B cell (primary cell): ENCODE measurements at regions not wholly inside any gene's neighbourhood (a gene's known extent, or its start where the extent isn't known, plus 50 kb on each side); places are given as distances from the start of the nearest gene placed in this dataset.

ENCODE experiments used
- ATAC-seq: fragments of 200-7000 bp; cut with Tn5 transposase; one replicate; pipeline ENCODE4 v1.10.0; 2021; ENCODE audit warnings: low read depth, mild to moderate bottlenecking, moderate number of reproducible peaks, moderate library complexity
- CTCF ChIA-PET: fragments of 350-600 bp; sonication (Branson Sonifier 250); formaldehyde crosslinking; loops from one replicate; lab custom pipeline; 2021; ENCODE audit warnings: antibody characterized with exemption, inconsistent platforms; lab: Charles Lee
- POLR2A ChIA-PET: fragments of 350-600 bp; sonication (Branson Sonifier 250); formaldehyde crosslinking; loops from one replicate; lab custom pipeline; 2021; ENCODE audit warnings: antibody characterized with exemption; lab: Charles Lee
- DNase-seq: peaks from one replicate; pipeline ENCODE4 v3.0.0; 2013
- H2AFZ ChIP-seq: 2 replicates; pipeline ENCODE4 v1.6.1; 2012; ENCODE audit warnings: mild to moderate bottlenecking, low read depth, low read length; ENCODE audit not compliant: insufficient read depth, poor library complexity, severe bottlenecking
- H3K27ac ChIP-seq, 2 donors: 1 replicate in 1 of 2; 2 replicates in 1 of 2; pipeline ENCODE4 v1.5.1; 2012 to 2013; ENCODE audit warnings: low read length in 2 of 2, mild to moderate bottlenecking in 2 of 2, moderate library complexity in 1 of 2
- H3K27me3 ChIP-seq, 4 experiments: fragments of 200-600 bp in 1 of 4; sonication (generic) in 1 of 4; replicated peaks in 1 of 4; 1 replicate in 2 of 4; 2 replicates in 2 of 4; pipeline versions ENCODE4 v1.6.1 to v1.7.0; 2013 to 2016; ENCODE audit warnings: low read length in 3 of 4, mild to moderate bottlenecking in 2 of 4, mixed read lengths in 1 of 4, moderate library complexity in 1 of 4; ENCODE audit not compliant: insufficient read depth in 4 of 4, control insufficient read depth in 3 of 4; ENCODE audit errors: control extremely low read depth in 1 of 4
- H3K36me3 ChIP-seq, 2 experiments: replicated peaks in 1 of 2; 1 replicate in 1 of 2; 2 replicates in 1 of 2; pipeline versions ENCODE4 v1.6.1 to v1.7.1; 2013; ENCODE audit warnings: low read length in 1 of 2; ENCODE audit not compliant: insufficient read depth in 2 of 2, control insufficient read depth in 1 of 2; ENCODE audit errors: control extremely low read depth in 1 of 2, extremely low read depth in 1 of 2
- H3K4me1 ChIP-seq, 2 donors: fragments of 200-600 bp in 1 of 2; sonication (generic) in 1 of 2; 1 replicate in 1 of 2; 2 replicates in 1 of 2; pipeline versions ENCODE4 v1.5.1 to v1.6.1; 2013 to 2017; ENCODE audit warnings: low read length in 2 of 2; ENCODE audit not compliant: control insufficient read depth in 2 of 2, insufficient read depth in 2 of 2
- H3K4me2 ChIP-seq: replicated peaks from 2 replicates; pipeline ENCODE3; 2012; ENCODE audit warnings: mild to moderate bottlenecking, low read depth, low read length; ENCODE audit not compliant: poor library complexity, severe bottlenecking
- H3K4me3 ChIP-seq, 5 experiments: fragments of 200-600 bp in 1 of 5; sonication (generic) in 1 of 5; 1 replicate in 3 of 5; 2 replicates in 2 of 5; pipeline versions ENCODE4 v1.5.1 to v1.7.0; 2011 to 2016; ENCODE audit warnings: low read length in 4 of 5, mild to moderate bottlenecking in 4 of 5, low read depth in 2 of 5, control low read depth in 1 of 5, moderate library complexity in 1 of 5; ENCODE audit not compliant: insufficient read depth in 1 of 5; ENCODE audit errors: control extremely low read depth in 1 of 5, extremely low read depth in 1 of 5
- H3K79me2 ChIP-seq: fragments of 200-600 bp; sonication (generic); one replicate; pipeline ENCODE4 v1.6.0; 2016; ENCODE audit warnings: low read length; ENCODE audit not compliant: control insufficient read depth, insufficient read depth
- H3K9ac ChIP-seq: fragments of 200-600 bp; sonication (generic); 2 replicates; pipeline ENCODE4 v1.6.1; 2017; ENCODE audit warnings: mild to moderate bottlenecking, low read length, moderate library complexity
- H3K9me3 ChIP-seq, 3 donors: one replicate each; pipeline versions ENCODE4 v1.6.1 to v1.7.1; 2013; ENCODE audit warnings: low read length in 2 of 3; ENCODE audit not compliant: control insufficient read depth in 2 of 3, insufficient read depth in 1 of 3; ENCODE audit errors: control extremely low read depth in 1 of 3
- H4K20me1 ChIP-seq: 2 replicates; pipeline ENCODE4 v1.6.0; 2012; ENCODE audit warnings: mild to moderate bottlenecking, low read length; ENCODE audit not compliant: insufficient read depth, control insufficient read depth, poor library complexity, severe bottlenecking
- H3K27ac Mint-ChIP-seq: one replicate; pipeline ENCODE4 v1.8.0; 2021; ENCODE audit warnings: mixed read lengths
- H3K27me3 Mint-ChIP-seq: one replicate; pipeline ENCODE4 v1.8.0; 2021; ENCODE audit warnings: mixed read lengths
- H3K4me1 Mint-ChIP-seq: one replicate; pipeline ENCODE4 v1.8.0; 2021; ENCODE audit warnings: mixed read lengths
- H3K4me3 Mint-ChIP-seq: one replicate; pipeline ENCODE4 v1.8.0; 2021; ENCODE audit warnings: mixed read lengths
- H3K9me3 Mint-ChIP-seq: one replicate; pipeline ENCODE4 v1.8.0; 2022; ENCODE audit warnings: mixed read lengths; ENCODE audit not compliant: insufficient read depth
- EZH2 ChIP-seq: IDR thresholded peaks from 2 replicates; pipeline ENCODE4 v1.6.1; 2012; ENCODE audit warnings: borderline replicate concordance, low read depth, mild to moderate bottlenecking, moderate library complexity, low read length; ENCODE audit not compliant: insufficient read depth, poor library complexity, severe bottlenecking
- WGBS: methylation state at CpG from one replicate; pipeline ENCODE4 v1.1.5; 2013; ENCODE audit warnings: missing lambda C conversion rate; ENCODE audit not compliant: insufficient coverage; 5-methylcytosine and 5-hydroxymethylcytosine counted together
- intact Hi-C: fragments of 100-400 bp; cut with micrococcal nuclease; formaldehyde crosslinking; loops from one replicate; pipeline ENCODE4 v1.10.0; 2022
- TF ChIP-seq, protein P1 (sequence below): fragments of 200-600 bp; IDR thresholded peaks from one replicate; pipeline ENCODE4 v1.8.0; 2022; ENCODE audit warnings: antibody characterized with exemption, mild to moderate bottlenecking

DNA sequence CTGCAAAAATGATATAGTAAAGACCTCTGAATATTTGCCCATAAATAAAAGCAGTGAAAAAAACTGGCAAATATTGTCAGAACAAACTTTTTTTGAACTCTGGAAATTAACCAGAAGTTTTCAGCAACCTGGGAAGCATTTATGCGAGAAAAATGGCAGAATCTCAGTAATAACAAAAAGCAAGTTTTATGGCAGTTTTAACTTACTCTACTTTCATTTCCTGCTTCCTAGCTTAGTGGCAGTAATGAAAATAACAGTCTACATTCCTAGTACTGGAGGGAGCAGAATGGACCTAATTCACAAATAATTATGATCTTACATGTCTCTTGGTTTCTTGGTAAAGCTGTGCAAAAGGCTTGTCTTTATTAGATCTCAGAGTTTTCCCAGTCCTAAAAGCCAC lies 460.1 kb downstream of the NAF1 start:
- intact Hi-C loops, result no loop called here
- Mint-ChIP-seq H3K4me1 (no peaks in the 10 kb centered on the region), H3K4me3 (no peak overlapping the region), H3K27ac (no peak overlapping the region), H3K27me3 (no peaks in the 10 kb centered on the region), H3K9me3 (no peaks in the 10 kb centered on the region)
- Histone ChIP-seq H3K9me3 (no peaks in the 10 kb centered on the region), H3K4me2 (no peak overlapping the region), H3K4me3 (no peak overlapping the region), H3K36me3 (no peaks in the 10 kb centered on the region), H3K27ac (no peak overlapping the region), H2AFZ (no peak overlapping the region), H3K27me3 (no peaks in the 10 kb centered on the region), H3K79me2 (no peaks in the 10 kb centered on the region), H4K20me1 (no peaks in the 10 kb centered on the region), H3K9ac (no peak overlapping the region), H3K4me1 (no peaks in the 10 kb centered on the region)
- ChIA-PET POLR2A (no interaction called here), CTCF (no interaction called here)
- no CpG with 5 or more reads among the region's 1 CpG for WGBS
- DNase-seq (no peak), ATAC-seq (no peak)
- TF ChIP-seq, protein P1, sequence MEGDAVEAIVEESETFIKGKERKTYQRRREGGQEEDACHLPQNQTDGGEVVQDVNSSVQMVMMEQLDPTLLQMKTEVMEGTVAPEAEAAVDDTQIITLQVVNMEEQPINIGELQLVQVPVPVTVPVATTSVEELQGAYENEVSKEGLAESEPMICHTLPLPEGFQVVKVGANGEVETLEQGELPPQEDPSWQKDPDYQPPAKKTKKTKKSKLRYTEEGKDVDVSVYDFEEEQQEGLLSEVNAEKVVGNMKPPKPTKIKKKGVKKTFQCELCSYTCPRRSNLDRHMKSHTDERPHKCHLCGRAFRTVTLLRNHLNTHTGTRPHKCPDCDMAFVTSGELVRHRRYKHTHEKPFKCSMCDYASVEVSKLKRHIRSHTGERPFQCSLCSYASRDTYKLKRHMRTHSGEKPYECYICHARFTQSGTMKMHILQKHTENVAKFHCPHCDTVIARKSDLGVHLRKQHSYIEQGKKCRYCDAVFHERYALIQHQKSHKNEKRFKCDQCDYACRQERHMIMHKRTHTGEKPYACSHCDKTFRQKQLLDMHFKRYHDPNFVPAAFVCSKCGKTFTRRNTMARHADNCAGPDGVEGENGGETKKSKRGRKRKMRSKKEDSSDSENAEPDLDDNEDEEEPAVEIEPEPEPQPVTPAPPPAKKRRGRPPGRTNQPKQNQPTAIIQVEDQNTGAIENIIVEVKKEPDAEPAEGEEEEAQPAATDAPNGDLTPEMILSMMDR, result no peak
- no peak for TF ChIP-seq EZH2

DNA sequence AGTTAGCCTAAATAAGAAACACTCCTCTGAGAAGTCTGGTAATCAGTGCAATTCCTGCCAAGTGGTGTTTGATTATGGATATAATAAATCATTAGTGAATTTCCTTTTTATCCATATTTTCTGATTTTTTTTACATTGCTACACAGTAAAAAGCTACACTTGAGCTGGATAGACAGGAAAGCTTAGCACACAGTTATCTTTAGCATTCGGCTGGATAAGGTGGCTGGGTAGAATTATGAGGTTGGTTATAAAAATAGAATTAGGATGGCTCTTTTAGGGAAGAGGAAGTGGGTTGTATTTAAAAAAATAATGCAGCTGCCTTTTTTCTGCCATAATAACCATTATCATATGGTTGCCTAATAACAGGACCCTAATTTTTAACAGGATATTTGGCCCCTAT lies 460.6 kb downstream of the NAF1 start:
- Histone ChIP-seq H2AFZ (no peak overlapping the region), H3K9me3 (no peaks in the 10 kb centered on the region), H4K20me1 (no peaks in the 10 kb centered on the region), H3K27ac (no peak overlapping the region), H3K4me2 (no peak overlapping the region), H3K36me3 (no peaks in the 10 kb centered on the region), H3K27me3 (no peaks in the 10 kb centered on the region), H3K4me3 (no peak overlapping the region), H3K9ac (no peak overlapping the region), H3K4me1 (no peaks in the 10 kb centered on the region), H3K79me2 (no peaks in the 10 kb centered on the region)
- Mint-ChIP-seq H3K4me3 (no peak overlapping the region), H3K27ac (no peak overlapping the region), H3K27me3 (no peaks in the 10 kb centered on the region), H3K4me1 (no peaks in the 10 kb centered on the region), H3K9me3 (no peaks in the 10 kb centered on the region)
- intact Hi-C loops, result no loop called here
- CTCF ChIA-PET, result no interaction called here
- no CpG with 5 or more reads among the region's 1 CpG for WGBS
- ATAC-seq (no peak), DNase-seq (no peak)
- TF ChIP-seq, protein P1, result no peak
- no peak for TF ChIP-seq EZH2
- POLR2A ChIA-PET, result no interaction called here
